ENCODE measurements at regions not wholly inside any gene's neighbourhood (a gene's known extent, or its start where the extent isn't known, plus 50 kb on each side); places are given as distances from the start of the nearest gene placed in this dataset.
A peak's percentile ranks its signal among the peaks of the same experiment; 100 is the strongest.

DNA sequence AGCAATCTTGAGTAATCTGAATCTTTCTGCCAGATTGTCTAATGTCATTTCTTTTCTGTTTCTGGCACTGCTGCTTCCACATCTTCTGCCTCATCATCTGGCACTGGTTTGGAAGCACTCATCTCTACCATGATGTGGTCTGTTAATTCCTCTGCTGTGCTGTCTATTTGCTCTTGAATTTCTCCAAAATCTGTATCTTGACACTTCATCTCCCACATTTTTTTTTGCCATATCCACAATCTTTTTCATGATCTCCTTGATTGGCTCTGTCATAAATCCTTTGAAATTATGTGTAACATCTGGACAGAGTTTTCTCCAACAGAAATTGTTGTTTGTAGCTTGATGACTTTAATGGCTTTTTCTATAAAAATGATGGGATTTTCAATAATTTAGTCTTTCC, 417.8 kb upstream of the MANEA start:
- TF ChIP-seq, protein P1, sequence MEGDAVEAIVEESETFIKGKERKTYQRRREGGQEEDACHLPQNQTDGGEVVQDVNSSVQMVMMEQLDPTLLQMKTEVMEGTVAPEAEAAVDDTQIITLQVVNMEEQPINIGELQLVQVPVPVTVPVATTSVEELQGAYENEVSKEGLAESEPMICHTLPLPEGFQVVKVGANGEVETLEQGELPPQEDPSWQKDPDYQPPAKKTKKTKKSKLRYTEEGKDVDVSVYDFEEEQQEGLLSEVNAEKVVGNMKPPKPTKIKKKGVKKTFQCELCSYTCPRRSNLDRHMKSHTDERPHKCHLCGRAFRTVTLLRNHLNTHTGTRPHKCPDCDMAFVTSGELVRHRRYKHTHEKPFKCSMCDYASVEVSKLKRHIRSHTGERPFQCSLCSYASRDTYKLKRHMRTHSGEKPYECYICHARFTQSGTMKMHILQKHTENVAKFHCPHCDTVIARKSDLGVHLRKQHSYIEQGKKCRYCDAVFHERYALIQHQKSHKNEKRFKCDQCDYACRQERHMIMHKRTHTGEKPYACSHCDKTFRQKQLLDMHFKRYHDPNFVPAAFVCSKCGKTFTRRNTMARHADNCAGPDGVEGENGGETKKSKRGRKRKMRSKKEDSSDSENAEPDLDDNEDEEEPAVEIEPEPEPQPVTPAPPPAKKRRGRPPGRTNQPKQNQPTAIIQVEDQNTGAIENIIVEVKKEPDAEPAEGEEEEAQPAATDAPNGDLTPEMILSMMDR (conservative IDR thresholded peaks at IDR 0.05; ENCODE audit: low read depth, low read length) = no peak
- H3K4me3 ChIP-seq (ENCODE audit: low read depth, low read length) = no peak overlapping the region
- DNase-seq (ENCODE audit: low read depth) = no peak

DNA sequence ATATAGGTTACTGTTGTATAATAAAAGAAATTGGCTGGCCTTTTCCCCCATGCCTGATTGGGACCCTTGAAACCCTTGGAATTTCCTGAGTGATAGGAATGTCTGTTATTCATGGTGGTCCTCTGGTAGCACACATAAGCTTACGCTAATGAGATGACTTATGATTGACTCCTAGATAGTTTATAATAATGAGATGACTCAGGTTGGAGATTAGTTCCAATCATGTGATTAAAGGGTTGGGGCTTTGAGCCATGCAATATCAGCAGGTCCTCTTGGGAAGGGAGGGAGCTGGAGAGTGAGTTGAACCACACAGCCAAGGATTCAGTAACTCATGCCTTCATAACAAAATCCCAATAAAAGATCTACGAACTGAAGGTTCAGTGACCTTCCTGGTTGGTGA, 407.6 kb upstream of the MANEA start:
- no peak for DNase-seq (ENCODE audit: low read depth)
- TF ChIP-seq, protein P1 (conservative IDR thresholded peaks at IDR 0.05; ENCODE audit: low read depth, low read length) = no peak

DNA sequence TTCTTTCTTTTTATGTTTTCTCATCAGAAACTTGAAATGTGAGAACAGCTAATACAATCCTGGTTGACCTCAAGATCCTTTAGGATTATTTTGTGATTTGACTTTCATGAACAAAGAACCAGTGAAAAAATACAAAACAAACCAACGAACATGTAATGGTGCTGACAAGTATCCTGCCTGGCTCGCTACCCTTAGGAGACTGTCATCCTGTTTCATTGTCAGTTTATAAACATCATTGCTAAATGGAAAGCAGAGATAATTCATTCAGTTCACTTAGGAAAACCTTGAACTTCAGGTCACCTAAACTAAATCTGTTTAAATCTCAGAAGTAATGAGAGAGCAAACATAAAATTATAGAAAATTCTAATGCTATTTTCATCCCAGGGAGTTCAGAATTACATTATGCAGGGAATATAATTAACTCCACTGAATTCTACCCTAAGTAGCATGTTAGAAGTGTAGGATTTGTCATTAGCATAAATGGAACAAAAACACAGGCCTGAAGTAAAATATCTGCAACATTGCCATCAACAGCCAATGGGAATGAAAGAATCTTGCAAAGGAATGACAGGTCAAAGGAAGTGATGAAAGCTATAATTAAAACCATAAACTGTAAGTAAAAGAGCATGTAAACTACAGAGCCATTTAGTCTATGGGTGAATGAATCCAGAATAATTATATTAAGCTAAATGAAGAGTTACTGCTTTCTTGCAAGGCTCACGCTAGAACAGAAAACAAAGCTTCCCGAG, 401.2 kb upstream of the MANEA start:
- no peak overlapping the region for H3K4me3 ChIP-seq (ENCODE audit: low read depth, low read length)
- no peak for DNase-seq (ENCODE audit: low read depth)
- TF ChIP-seq, protein P1 (conservative IDR thresholded peaks at IDR 0.05; ENCODE audit: low read depth, low read length) = no peak

More for the DNA sequence above, 407.6 kb upstream of the MANEA start:
- no peak overlapping the region for H3K4me3 ChIP-seq (ENCODE audit: low read depth, low read length)

DNA sequence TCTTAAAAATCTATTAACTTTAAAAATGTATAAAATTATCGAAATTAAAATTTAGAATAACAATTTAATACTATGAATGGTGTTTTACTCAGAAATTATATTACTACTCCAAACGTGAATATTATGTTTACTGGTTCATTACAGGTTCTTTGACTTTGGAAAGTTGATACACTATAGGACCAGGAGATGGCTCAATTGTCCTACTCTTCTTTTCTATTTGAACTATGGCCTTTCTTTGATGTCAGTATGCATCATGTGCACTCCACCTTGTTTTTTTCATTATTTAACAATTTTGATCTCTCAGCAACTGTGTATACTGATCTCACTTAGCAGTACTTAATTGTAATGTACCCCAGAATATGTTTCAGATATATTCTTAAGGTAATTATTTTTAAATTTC, 391.5 kb upstream of the MANEA start:
- H3K4me3 ChIP-seq (ENCODE audit: low read depth, low read length) = no peak overlapping the region
- no peak for DNase-seq (ENCODE audit: low read depth)
- TF ChIP-seq, protein P1 (conservative IDR thresholded peaks at IDR 0.05; ENCODE audit: low read depth, low read length) = no peak

DNA sequence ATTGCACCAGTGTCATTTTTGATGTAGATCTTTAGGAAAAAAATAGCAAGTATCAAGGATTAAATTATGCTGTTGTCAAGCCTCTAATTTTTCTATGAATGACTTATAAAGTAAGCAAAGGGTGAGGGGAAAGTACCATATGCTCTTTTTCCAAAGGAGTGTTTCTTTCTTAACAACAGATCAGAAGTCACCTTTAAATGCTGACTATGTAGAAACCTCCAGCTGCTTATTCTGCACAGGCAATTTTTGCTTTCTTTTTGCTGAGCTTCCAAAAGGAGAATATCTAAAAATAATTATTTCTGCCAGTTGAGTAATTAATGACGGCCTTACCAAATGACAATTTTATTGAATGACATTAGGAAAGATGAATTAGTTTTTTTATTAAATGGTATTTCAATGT, 390.6 kb upstream of the MANEA start:
- no peak for DNase-seq (ENCODE audit: low read depth)
- no peak overlapping the region for H3K4me3 ChIP-seq (ENCODE audit: low read depth, low read length)
- TF ChIP-seq, protein P1 (conservative IDR thresholded peaks at IDR 0.05; ENCODE audit: low read depth, low read length) = no peak

DNA sequence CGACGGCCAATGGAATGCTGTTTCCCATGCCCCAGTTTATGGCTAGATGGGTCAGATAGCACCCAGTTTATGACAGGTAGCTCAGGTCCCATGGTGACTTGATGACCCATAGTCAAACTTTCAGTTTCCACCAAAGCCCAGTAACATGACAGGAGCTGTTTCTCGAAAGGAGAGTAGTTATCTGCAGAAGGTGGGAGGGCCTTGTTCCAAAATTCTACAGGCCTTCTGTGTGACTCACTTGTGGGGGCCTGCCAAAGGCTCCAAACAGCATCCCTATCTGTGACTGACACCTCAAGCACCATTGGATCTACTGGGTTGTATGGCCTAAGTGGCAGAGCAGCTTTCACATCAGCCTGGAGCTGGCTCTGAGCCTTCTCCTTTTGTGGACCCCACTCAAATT, 379.7 kb upstream of the MANEA start:
- TF ChIP-seq, protein P1 (conservative IDR thresholded peaks at IDR 0.05; ENCODE audit: low read depth, low read length) = no peak
- no peak overlapping the region for H3K4me3 ChIP-seq (ENCODE audit: low read depth, low read length)
- DNase-seq (ENCODE audit: low read depth) = no peak

DNA sequence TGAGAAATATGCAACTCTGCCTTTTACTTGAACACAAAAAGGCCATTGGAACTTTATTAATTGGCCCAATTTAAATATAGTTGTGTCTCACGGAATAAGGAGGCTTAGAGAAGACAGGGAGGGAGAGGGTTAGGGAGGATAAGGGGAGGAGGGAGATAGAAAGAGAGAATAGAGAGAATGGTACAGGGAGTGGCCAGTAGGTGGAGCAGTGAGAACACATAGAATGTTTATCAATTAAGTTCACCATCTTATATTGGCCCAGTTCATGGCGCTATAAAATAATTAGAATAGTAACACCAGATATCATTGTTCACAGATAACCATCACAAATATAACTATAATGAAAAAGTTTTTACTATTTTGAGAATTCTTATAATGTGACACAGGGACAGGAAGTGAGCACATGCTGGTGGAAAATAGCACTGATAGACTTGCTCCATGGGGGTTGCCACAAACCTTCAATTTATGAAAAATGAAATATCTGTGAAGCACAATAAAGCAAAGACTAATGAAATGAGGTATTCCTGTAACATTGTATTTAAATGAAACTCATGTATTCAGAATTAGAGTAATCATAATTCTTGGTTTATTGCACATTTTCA, 374.1 kb upstream of the MANEA start:
- H3K4me3 ChIP-seq (ENCODE audit: low read depth, low read length) = no peak overlapping the region
- DNase-seq (ENCODE audit: low read depth) = no peak
- TF ChIP-seq, protein P1 (conservative IDR thresholded peaks at IDR 0.05; ENCODE audit: low read depth, low read length) = peak; percentile 86
